ENCODE measurements at regions not wholly inside any gene's neighbourhood (a gene's known extent, or its start where the extent isn't known, plus 50 kb on each side); places are given as distances from the start of the nearest gene placed in this dataset.

- TF ChIP-seq CTCF (IDR thresholded peaks at IDR 0.05; ENCODE audit: control insufficient read depth, insufficient read depth, low read depth, low read length, missing control alignments) = no peak
- H3K4me3 ChIP-seq (ENCODE audit: control insufficient read depth, low read depth, low read length) = no peak overlapping the region
- DNase-seq (ENCODE audit: low read depth) = no peak
Observed at GRCh38 chr19:28504139-28504538, 708.8 kb downstream of the UQCRFS1 start.

GRCh38 chr19:28502879-28503734 is 709.8 kb downstream of the UQCRFS1 start:
- no peak overlapping the region for H3K4me3 ChIP-seq (ENCODE audit: control insufficient read depth, low read depth, low read length)
- TF ChIP-seq CTCF (IDR thresholded peaks at IDR 0.05; ENCODE audit: control insufficient read depth, insufficient read depth, low read depth, low read length, missing control alignments) = no peak
- no peak for DNase-seq (ENCODE audit: low read depth)

- no peak for DNase-seq (ENCODE audit: low read depth)
- no peak overlapping the region for H3K4me3 ChIP-seq (ENCODE audit: control insufficient read depth, low read depth, low read length)
- TF ChIP-seq CTCF (IDR thresholded peaks at IDR 0.05; ENCODE audit: control insufficient read depth, insufficient read depth, low read depth, low read length, missing control alignments) = no peak
Observed at GRCh38 chr19:28501976-28502375, 711.0 kb downstream of the UQCRFS1 start.

- no peak overlapping the region for H3K4me3 ChIP-seq (ENCODE audit: control insufficient read depth, low read depth, low read length)
- no peak for DNase-seq (ENCODE audit: low read depth)
- TF ChIP-seq CTCF (IDR thresholded peaks at IDR 0.05; ENCODE audit: control insufficient read depth, insufficient read depth, low read depth, low read length, missing control alignments) = no peak
Observed at GRCh38 chr19:28500982-28501630, 711.8 kb downstream of the UQCRFS1 start.

- no peak overlapping the region for H3K4me3 ChIP-seq (ENCODE audit: control insufficient read depth, low read depth, low read length)
- DNase-seq (ENCODE audit: low read depth) = no peak
- TF ChIP-seq CTCF (IDR thresholded peaks at IDR 0.05; ENCODE audit: control insufficient read depth, insufficient read depth, low read depth, low read length, missing control alignments) = no peak
Observed at GRCh38 chr19:28500296-28500695, 712.7 kb downstream of the UQCRFS1 start.

- TF ChIP-seq CTCF (IDR thresholded peaks at IDR 0.05; ENCODE audit: control insufficient read depth, insufficient read depth, low read depth, low read length, missing control alignments) = no peak
- no peak for DNase-seq (ENCODE audit: low read depth)
- H3K4me3 ChIP-seq (ENCODE audit: control insufficient read depth, low read depth, low read length) = no peak overlapping the region
Observed at GRCh38 chr19:28498404-28498976, 714.5 kb downstream of the UQCRFS1 start.
